GM23248 (cell line): ENCODE measurements at regions not wholly inside any gene's neighbourhood (a gene's known extent, or its start where the extent isn't known, plus 50 kb on each side); places are given as distances from the start of the nearest gene placed in this dataset.

ENCODE experiments used
- EZH2 ChIP-seq: fragments of 200-600 bp; sonication (generic); IDR thresholded peaks from 2 replicates; pipeline ENCODE4 v1.6.1; 2018; ENCODE audit warnings: antibody characterized with exemption, mild to moderate bottlenecking; ENCODE audit not compliant: insufficient read depth, poor library complexity, severe bottlenecking
- EZH2phosphoT487 ChIP-seq: fragments of 200-600 bp; sonication (generic); IDR thresholded peaks from 2 replicates; pipeline ENCODE4 v1.6.1; 2018; ENCODE audit warnings: antibody characterized with exemption, moderate library complexity, mild to moderate bottlenecking, low read depth; ENCODE audit not compliant: insufficient read depth

- TF ChIP-seq EZH2 = no peak
- no peak for TF ChIP-seq EZH2phosphoT487
Measured at GRCh38 chr18:6566338-6566911, 151.7 kb upstream of the L3MBTL4 start.
